K562 (cell line): ENCODE measurements at regions not wholly inside any gene's neighbourhood (a gene's known extent, or its start where the extent isn't known, plus 50 kb on each side); places are given as distances from the start of the nearest gene placed in this dataset.

Experiments
- ATAC-seq: fragments of 200-7000 bp; cut with Tn5 transposase; 3 replicates; pipeline ENCODE4 v1.9.1; 2020; ENCODE audit warnings: moderate library complexity
- BruUV-seq: library from RNA; stranded (reverse); fragments of 400-500 nt; replicated peaks from 2 replicates; lab custom pipeline; 2021; lab: Mats Ljungman, UMichigan
- CTCF ChIA-PET: fragments of 300-600 bp; formaldehyde crosslinking; extraction: SDS; loops from one replicate; lab custom pipeline; 2021; ENCODE audit warnings: low intra/inter-chr PET ratio; lab: Yijun Ruan, JAX
- POLR2A ChIA-PET: fragments of 300-600, 350-650 bp; sonication (Branson Sonifier 250); formaldehyde crosslinking; extraction: SDS; loops from one replicate; lab custom pipeline; 2021; ENCODE audit warnings: antibody characterized with exemption, inconsistent platforms; lab: Yijun Ruan, JAX
- DNase-seq, 4 experiments: peaks; one replicate each; pipeline versions ENCODE4 v3.0.0 to v3.0.0-alpha.2; 2011 to 2018; ENCODE audit warnings: low spot score in 3 of 4, mixed read lengths in 3 of 4; ENCODE audit errors: extremely low read depth in 1 of 4
- FAIRE-seq: peaks from 2 replicates; lab custom pipeline; 2011; peaks lifted over from hg19 to GRCh38; lab: Jason Lieb, UNC
- H2AFZ ChIP-seq: 2 replicates; pipeline ENCODE4 v1.6.0; 2011; ENCODE audit warnings: low read depth, low read length, control low read depth, inconsistent platforms
- H3K27ac ChIP-seq: fragments of 200-600 bp; 3 replicates; pipeline ENCODE4 v1.8.0; 2011; ENCODE audit warnings: low read depth, mild to moderate bottlenecking, control low read depth, inconsistent platforms, low read length, moderate library complexity, mixed read lengths; ENCODE audit errors: extremely low read depth
- H3K27me3 ChIP-seq, 2 experiments: fragments of 300-600 bp in 1 of 2; 2 replicates in 1 of 2; 3 replicates in 1 of 2; pipeline versions ENCODE4 v1.6.0 to v1.8.0; 2011; ENCODE audit warnings: inconsistent platforms in 2 of 2, low read length in 2 of 2, mild to moderate bottlenecking in 1 of 2, mixed read lengths in 1 of 2, moderate library complexity in 1 of 2; ENCODE audit not compliant: control insufficient read depth in 2 of 2, insufficient read depth in 2 of 2
- H3K36me3 ChIP-seq: fragments of 300-600 bp; 3 replicates; pipeline ENCODE4 v1.8.0; 2011; ENCODE audit warnings: mild to moderate bottlenecking, low read length, inconsistent platforms; ENCODE audit not compliant: control insufficient read depth, insufficient read depth
- H3K4me1 ChIP-seq, 2 experiments: fragments of 200-600 bp in 1 of 2; replicated peaks in 1 of 2; 2 replicates in 1 of 2; 3 replicates in 1 of 2; pipeline versions ENCODE4 v1.5.1 to v1.8.0; 2011; ENCODE audit warnings: inconsistent platforms in 2 of 2, low read length in 2 of 2, mild to moderate bottlenecking in 1 of 2, mixed read lengths in 1 of 2, moderate library complexity in 1 of 2; ENCODE audit not compliant: control insufficient read depth in 2 of 2, insufficient read depth in 2 of 2
- H3K4me2 ChIP-seq: 2 replicates; pipeline ENCODE4 v1.6.1; 2011; ENCODE audit warnings: low read length, control low read depth, inconsistent platforms, mixed read lengths; ENCODE audit not compliant: insufficient read depth
- H3K4me3 ChIP-seq: fragments of 200-600 bp; sonication (generic), shearing (Covaris generic); 2 replicates; pipeline ENCODE4 v1.5.1; 2016; ENCODE audit warnings: control low read depth, inconsistent platforms
- H3K79me2 ChIP-seq: fragments of 200-600 bp; 3 replicates; pipeline ENCODE4 v1.8.0; 2011; ENCODE audit warnings: low read length, inconsistent platforms; ENCODE audit not compliant: control insufficient read depth, insufficient read depth
- H3K9ac ChIP-seq, 2 experiments: 2 replicates each; pipeline versions ENCODE4 v1.6.0 to v1.6.1; 2011; ENCODE audit warnings: low read depth in 2 of 2, low read length in 2 of 2, control low read depth in 1 of 2, inconsistent platforms in 1 of 2, mild to moderate bottlenecking in 1 of 2, mixed read lengths in 1 of 2; ENCODE audit not compliant: insufficient read depth in 1 of 2
- H3K9me1 ChIP-seq: one replicate; pipeline ENCODE4 v1.6.0; 2011; ENCODE audit warnings: inconsistent platforms, mild to moderate bottlenecking, low read length, moderate library complexity; ENCODE audit not compliant: control insufficient read depth, insufficient read depth
- H3K9me3 ChIP-seq: replicated peaks from 2 replicates; pipeline ENCODE4 v1.5.1; 2011; ENCODE audit warnings: low read depth, low read length, inconsistent platforms; ENCODE audit not compliant: control insufficient read depth, insufficient read depth
- H4K20me1 ChIP-seq: replicated peaks from 2 replicates; pipeline ENCODE4 v1.6.1; 2011; ENCODE audit warnings: low read length, inconsistent platforms, mixed read lengths; ENCODE audit not compliant: control insufficient read depth, insufficient read depth
- COPS2 ChIP-seq: fragments of 450-650 bp; conservative IDR thresholded peaks from 2 replicates; pipeline ENCODE4 v1.6.1; 2016; ENCODE audit warnings: mild to moderate bottlenecking, moderate library complexity
- CSDE1 ChIP-seq, 2 experiments: fragments of 450-650 bp; IDR thresholded peaks; 2 replicates each; pipeline ENCODE4 v1.6.1; 2016; ENCODE audit warnings: mild to moderate bottlenecking in 1 of 2
- FOXA3 ChIP-seq, 2 experiments: fragments of 450-650 bp in 1 of 2; sonication (generic) in 1 of 2; formaldehyde crosslinking; IDR thresholded peaks in 1 of 2; conservative IDR thresholded peaks in 1 of 2; 2 replicates each; pipeline versions ENCODE4 v1.4.0 to v1.8.0; 2020 to 2022; ENCODE audit warnings: mild to moderate bottlenecking in 2 of 2, missing genetic modification reagents in 1 of 2
- MTF1 ChIP-seq: fragments of 250-450 bp; sonication (Bioruptor Pico); IDR thresholded peaks from 2 replicates; pipeline ENCODE4 v1.9.0; 2021; ENCODE audit warnings: moderate library complexity, mild to moderate bottlenecking, inconsistent platforms, borderline replicate concordance
- TCF7 ChIP-seq: sonication (generic); IDR thresholded peaks from 2 replicates; pipeline ENCODE4 v1.6.1; 2016; ENCODE audit warnings: antibody characterized with exemption, borderline replicate concordance
- WGBS: fragments of 100-300 bp; shearing (Covaris generic); methylation state at CpG from one replicate; pipeline ENCODE4 v1.1.6; 2016; ENCODE audit warnings: low coverage, mixed read lengths; ENCODE audit not compliant: insufficient coverage; ENCODE audit errors: missing lambda C conversion rate; 5-methylcytosine and 5-hydroxymethylcytosine counted together
- in situ Hi-C: fragments of 300-500 bp; cut with MboI; formaldehyde crosslinking; loops from 4 replicates; pipeline ENCODE4 v1.15.0; 2018; ENCODE audit warnings: inconsistent platforms, mixed read lengths
- intact Hi-C: fragments of 100-400 bp; cut with micrococcal nuclease; formaldehyde crosslinking; loops from 2 replicates; pipeline ENCODE4 v1.14.2; 2022
- TF ChIP-seq, protein P1 (sequence below): fragments of 250-450 bp; sonication (Bioruptor Pico); IDR thresholded peaks from 2 replicates; pipeline ENCODE4 v1.4.0; 2020; ENCODE audit warnings: mild to moderate bottlenecking, moderate library complexity
- TF ChIP-seq, protein P2 (sequence below): fragments of 450-650 bp; formaldehyde crosslinking; IDR thresholded peaks from 2 replicates; pipeline ENCODE4 v1.4.0; 2022; ENCODE audit warnings: mild to moderate bottlenecking, moderate library complexity
- TF ChIP-seq, protein P3 (sequence below): fragments of 450-650 bp; IDR thresholded peaks from 2 replicates; pipeline ENCODE4 v1.6.1; 2017; ENCODE audit warnings: antibody characterized with exemption, mild to moderate bottlenecking
- TF ChIP-seq, protein P4 (sequence below): fragments of 450-650 bp; IDR thresholded peaks from 2 replicates; pipeline ENCODE4 v1.6.1; 2014; ENCODE audit warnings: low read depth, mild to moderate bottlenecking, moderate library complexity, borderline replicate concordance

DNA sequence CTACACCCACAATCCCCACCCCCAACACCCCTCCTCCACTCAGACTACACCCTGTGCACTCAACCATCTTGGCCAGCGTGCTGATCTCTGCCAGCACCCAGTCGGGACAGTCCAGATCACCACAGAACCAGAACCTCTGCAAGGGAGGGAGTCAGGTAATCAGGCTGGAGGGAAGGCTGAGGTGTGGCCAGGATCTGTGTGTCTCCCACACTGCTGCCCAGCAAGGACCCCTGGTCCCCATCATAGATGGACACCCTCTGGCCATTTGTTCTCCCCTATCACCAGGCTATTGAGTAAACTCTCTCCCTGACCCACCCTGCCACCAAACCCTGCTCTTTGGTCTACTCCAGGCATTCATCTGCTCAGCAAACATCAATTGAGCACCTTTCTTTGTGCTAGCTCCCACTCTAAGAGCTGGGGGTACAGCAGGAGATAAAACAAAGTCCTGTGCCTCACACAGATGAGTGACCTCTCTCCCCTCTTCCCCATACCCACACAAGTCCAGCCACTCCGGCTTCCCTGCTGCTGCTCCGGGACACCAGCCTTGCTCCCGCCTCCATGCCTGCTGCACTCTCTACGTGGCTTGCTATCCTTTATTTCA lies 134.8 kb downstream of the TBC1D2B start:
- Histone ChIP-seq H2AFZ (no peak overlapping the region), H3K9me3 (no peaks in the 10 kb centered on the region), H3K4me3 (no peak overlapping the region), H3K9ac (no peak overlapping the region), H3K27ac (no peak overlapping the region), H3K9me1 (no peaks in the 10 kb centered on the region), H4K20me1 (no peaks in the 10 kb centered on the region), H3K4me2 (no peak overlapping the region), H3K4me1 (peaks cover 0 to 12% of the 10 kb centered on the region in 2 experiments; a peak in 3 of 5 replicates), H3K79me2 (no peaks in the 10 kb centered on the region), H3K27me3 (no peaks in the 10 kb centered on the region), H3K36me3 (no peaks in the 10 kb centered on the region)
- WGBS, result 81% methylated on average over 5 of the region's 6 CpGs
- FAIRE-seq, result no peak
- ATAC-seq, result no peak
- no TSS peak for BruUV-seq
- CTCF ChIA-PET, result no interaction called here
- intact Hi-C loops, result no loop called here
- in situ Hi-C loops, result no loop called here
- no peak for DNase-seq
- POLR2A ChIA-PET, result interaction anchor here (0.6 kb wide), 1 partner anchor 12 kb away, joined by 3 read pairs; no protein-coding TSS in a partner anchor
- no peak for TF ChIP-seq FOXA3 (CRISPR knock-in tag; conservative IDR thresholded peaks at IDR 0.05 in 1 of 2, IDR thresholded peaks at IDR 0.05 in 1 of 2)
- TF ChIP-seq, protein P1, sequence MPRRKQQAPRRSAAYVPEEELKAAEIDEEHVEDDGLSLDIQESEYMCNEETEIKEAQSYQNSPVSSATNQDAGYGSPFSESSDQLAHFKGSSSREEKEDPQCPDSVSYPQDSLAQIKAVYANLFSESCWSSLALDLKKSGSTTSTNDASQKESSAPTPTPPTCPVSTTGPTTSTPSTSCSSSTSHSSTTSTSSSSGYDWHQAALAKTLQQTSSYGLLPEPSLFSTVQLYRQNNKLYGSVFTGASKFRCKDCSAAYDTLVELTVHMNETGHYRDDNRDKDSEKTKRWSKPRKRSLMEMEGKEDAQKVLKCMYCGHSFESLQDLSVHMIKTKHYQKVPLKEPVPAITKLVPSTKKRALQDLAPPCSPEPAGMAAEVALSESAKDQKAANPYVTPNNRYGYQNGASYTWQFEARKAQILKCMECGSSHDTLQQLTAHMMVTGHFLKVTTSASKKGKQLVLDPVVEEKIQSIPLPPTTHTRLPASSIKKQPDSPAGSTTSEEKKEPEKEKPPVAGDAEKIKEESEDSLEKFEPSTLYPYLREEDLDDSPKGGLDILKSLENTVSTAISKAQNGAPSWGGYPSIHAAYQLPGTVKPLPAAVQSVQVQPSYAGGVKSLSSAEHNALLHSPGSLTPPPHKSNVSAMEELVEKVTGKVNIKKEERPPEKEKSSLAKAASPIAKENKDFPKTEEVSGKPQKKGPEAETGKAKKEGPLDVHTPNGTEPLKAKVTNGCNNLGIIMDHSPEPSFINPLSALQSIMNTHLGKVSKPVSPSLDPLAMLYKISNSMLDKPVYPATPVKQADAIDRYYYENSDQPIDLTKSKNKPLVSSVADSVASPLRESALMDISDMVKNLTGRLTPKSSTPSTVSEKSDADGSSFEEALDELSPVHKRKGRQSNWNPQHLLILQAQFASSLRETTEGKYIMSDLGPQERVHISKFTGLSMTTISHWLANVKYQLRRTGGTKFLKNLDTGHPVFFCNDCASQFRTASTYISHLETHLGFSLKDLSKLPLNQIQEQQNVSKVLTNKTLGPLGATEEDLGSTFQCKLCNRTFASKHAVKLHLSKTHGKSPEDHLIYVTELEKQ (CRISPR knock-in tag), result no peak
- no peak for TF ChIP-seq COPS2
- TF ChIP-seq, protein P2, sequence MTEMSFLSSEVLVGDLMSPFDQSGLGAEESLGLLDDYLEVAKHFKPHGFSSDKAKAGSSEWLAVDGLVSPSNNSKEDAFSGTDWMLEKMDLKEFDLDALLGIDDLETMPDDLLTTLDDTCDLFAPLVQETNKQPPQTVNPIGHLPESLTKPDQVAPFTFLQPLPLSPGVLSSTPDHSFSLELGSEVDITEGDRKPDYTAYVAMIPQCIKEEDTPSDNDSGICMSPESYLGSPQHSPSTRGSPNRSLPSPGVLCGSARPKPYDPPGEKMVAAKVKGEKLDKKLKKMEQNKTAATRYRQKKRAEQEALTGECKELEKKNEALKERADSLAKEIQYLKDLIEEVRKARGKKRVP (CRISPR knock-in tag), result no peak
- no peak for TF ChIP-seq TCF7
- no peak for TF ChIP-seq MTF1 (CRISPR knock-in tag)
- TF ChIP-seq, protein P3, sequence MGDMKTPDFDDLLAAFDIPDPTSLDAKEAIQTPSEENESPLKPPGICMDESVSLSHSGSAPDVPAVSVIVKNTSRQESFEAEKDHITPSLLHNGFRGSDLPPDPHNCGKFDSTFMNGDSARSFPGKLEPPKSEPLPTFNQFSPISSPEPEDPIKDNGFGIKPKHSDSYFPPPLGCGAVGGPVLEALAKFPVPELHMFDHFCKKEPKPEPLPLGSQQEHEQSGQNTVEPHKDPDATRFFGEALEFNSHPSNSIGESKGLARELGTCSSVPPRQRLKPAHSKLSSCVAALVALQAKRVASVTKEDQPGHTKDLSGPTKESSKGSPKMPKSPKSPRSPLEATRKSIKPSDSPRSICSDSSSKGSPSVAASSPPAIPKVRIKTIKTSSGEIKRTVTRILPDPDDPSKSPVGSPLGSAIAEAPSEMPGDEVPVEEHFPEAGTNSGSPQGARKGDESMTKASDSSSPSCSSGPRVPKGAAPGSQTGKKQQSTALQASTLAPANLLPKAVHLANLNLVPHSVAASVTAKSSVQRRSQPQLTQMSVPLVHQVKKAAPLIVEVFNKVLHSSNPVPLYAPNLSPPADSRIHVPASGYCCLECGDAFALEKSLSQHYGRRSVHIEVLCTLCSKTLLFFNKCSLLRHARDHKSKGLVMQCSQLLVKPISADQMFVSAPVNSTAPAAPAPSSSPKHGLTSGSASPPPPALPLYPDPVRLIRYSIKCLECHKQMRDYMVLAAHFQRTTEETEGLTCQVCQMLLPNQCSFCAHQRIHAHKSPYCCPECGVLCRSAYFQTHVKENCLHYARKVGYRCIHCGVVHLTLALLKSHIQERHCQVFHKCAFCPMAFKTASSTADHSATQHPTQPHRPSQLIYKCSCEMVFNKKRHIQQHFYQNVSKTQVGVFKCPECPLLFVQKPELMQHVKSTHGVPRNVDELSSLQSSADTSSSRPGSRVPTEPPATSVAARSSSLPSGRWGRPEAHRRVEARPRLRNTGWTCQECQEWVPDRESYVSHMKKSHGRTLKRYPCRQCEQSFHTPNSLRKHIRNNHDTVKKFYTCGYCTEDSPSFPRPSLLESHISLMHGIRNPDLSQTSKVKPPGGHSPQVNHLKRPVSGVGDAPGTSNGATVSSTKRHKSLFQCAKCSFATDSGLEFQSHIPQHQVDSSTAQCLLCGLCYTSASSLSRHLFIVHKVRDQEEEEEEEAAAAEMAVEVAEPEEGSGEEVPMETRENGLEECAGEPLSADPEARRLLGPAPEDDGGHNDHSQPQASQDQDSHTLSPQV, result no peak
- TF ChIP-seq CSDE1 (IDR thresholded peaks at IDR 0.05), result no peak
- TF ChIP-seq, protein P4, sequence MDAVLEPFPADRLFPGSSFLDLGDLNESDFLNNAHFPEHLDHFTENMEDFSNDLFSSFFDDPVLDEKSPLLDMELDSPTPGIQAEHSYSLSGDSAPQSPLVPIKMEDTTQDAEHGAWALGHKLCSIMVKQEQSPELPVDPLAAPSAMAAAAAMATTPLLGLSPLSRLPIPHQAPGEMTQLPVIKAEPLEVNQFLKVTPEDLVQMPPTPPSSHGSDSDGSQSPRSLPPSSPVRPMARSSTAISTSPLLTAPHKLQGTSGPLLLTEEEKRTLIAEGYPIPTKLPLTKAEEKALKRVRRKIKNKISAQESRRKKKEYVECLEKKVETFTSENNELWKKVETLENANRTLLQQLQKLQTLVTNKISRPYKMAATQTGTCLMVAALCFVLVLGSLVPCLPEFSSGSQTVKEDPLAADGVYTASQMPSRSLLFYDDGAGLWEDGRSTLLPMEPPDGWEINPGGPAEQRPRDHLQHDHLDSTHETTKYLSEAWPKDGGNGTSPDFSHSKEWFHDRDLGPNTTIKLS, result no peak
